ENCODE measurements at regions not wholly inside any gene's neighbourhood (a gene's known extent, or its start where the extent isn't known, plus 50 kb on each side); places are given as distances from the start of the nearest gene placed in this dataset.
"Not testable (repeated sequence)": the region's sequence is repeated elsewhere in the genome, so short reads cannot be mapped to it uniquely, and the experiment has no call there.

GRCh38 chr1:55430720-55431119 lies 215.6 kb upstream of the USP24 start:
- H3K27ac Mint-ChIP-seq = not testable (repeated sequence)

GRCh38 chr1:55430206-55430605 lies 215.0 kb upstream of the USP24 start:
- H3K4me1 Mint-ChIP-seq, H3K36me3 Mint-ChIP-seq, DNase-seq, H3K9me3 Mint-ChIP-seq, H3K27me3 Mint-ChIP-seq, H3K4me3 Mint-ChIP-seq, H3K27ac Mint-ChIP-seq, CTCF ChIA-PET: not testable (repeated sequence)

More at GRCh38 chr1:55430720-55431119, 215.6 kb upstream of the USP24 start:
- H3K4me1 Mint-ChIP-seq, DNase-seq, H3K36me3 Mint-ChIP-seq, H3K9me3 Mint-ChIP-seq, H3K27me3 Mint-ChIP-seq, H3K4me3 Mint-ChIP-seq, CTCF ChIA-PET: not testable (repeated sequence)

- Mint-ChIP-seq H3K27me3 (no peaks in the 10 kb centered on the region), H3K27ac (no peak overlapping the region), H3K9me3 (no peaks in the 10 kb centered on the region), H3K36me3 (no peaks in the 10 kb centered on the region), H3K4me3 (no peak overlapping the region), H3K4me1 (no peaks in the 10 kb centered on the region)
- CTCF ChIA-PET = no interaction called here
- DNase-seq = no peak
Observed at GRCh38 chr1:55428944-55429931, 214.1 kb upstream of the USP24 start.

- CTCF ChIA-PET = no interaction called here
- H3K4me3 Mint-ChIP-seq = no peak overlapping the region
- H3K4me1 Mint-ChIP-seq = no peaks in the 10 kb centered on the region
- no peak for DNase-seq
- no peaks in the 10 kb centered on the region for H3K27me3 Mint-ChIP-seq
- H3K36me3 Mint-ChIP-seq = no peaks in the 10 kb centered on the region
- H3K27ac Mint-ChIP-seq = no peak overlapping the region
- H3K9me3 Mint-ChIP-seq = no peaks in the 10 kb centered on the region
Observed at GRCh38 chr1:55428231-55428630, 213.1 kb upstream of the USP24 start.

- Mint-ChIP-seq H3K4me3 (no peak overlapping the region), H3K27ac (no peak overlapping the region), H3K36me3 (no peaks in the 10 kb centered on the region), H3K27me3 (no peaks in the 10 kb centered on the region), H3K4me1 (no peaks in the 10 kb centered on the region), H3K9me3 (no peaks in the 10 kb centered on the region)
- no peak for DNase-seq
- CTCF ChIA-PET = no interaction called here
Observed at GRCh38 chr1:55427606-55428005, 212.4 kb upstream of the USP24 start.

GRCh38 chr1:55426619-55427018 lies 211.5 kb upstream of the USP24 start:
- CTCF ChIA-PET = no interaction called here
- no peak for DNase-seq
- H3K9me3 Mint-ChIP-seq = no peaks in the 10 kb centered on the region

GRCh38 chr1:55426156-55426555 lies 211.0 kb upstream of the USP24 start:
- no peaks in the 10 kb centered on the region for H3K9me3 Mint-ChIP-seq
- CTCF ChIA-PET = no interaction called here

More at GRCh38 chr1:55426619-55427018, 211.5 kb upstream of the USP24 start:
- Mint-ChIP-seq H3K4me3 (no peak overlapping the region), H3K27ac (no peak overlapping the region), H3K27me3 (no peaks in the 10 kb centered on the region), H3K4me1 (no peaks in the 10 kb centered on the region), H3K36me3 (no peaks in the 10 kb centered on the region)

GRCh38 chr1:55425310-55425930 lies 210.3 kb upstream of the USP24 start:
- Mint-ChIP-seq H3K27ac (no peak overlapping the region), H3K36me3 (no peaks in the 10 kb centered on the region), H3K4me3 (no peak overlapping the region), H3K27me3 (no peaks in the 10 kb centered on the region), H3K9me3 (no peaks in the 10 kb centered on the region), H3K4me1 (no peaks in the 10 kb centered on the region)
- DNase-seq = no peak
- CTCF ChIA-PET = no interaction called here

More at GRCh38 chr1:55426156-55426555, 211.0 kb upstream of the USP24 start:
- no peaks in the 10 kb centered on the region for H3K27me3 Mint-ChIP-seq
- no peaks in the 10 kb centered on the region for H3K36me3 Mint-ChIP-seq
- H3K27ac Mint-ChIP-seq = no peak overlapping the region
- H3K4me3 Mint-ChIP-seq = no peak overlapping the region
- no peak for DNase-seq
- H3K4me1 Mint-ChIP-seq = no peaks in the 10 kb centered on the region

GRCh38 chr1:55423376-55423775 lies 208.2 kb upstream of the USP24 start:
- no peaks in the 10 kb centered on the region for H3K9me3 Mint-ChIP-seq
- CTCF ChIA-PET = no interaction called here
- no peaks in the 10 kb centered on the region for H3K27me3 Mint-ChIP-seq
- no peaks in the 10 kb centered on the region for H3K36me3 Mint-ChIP-seq
- no peak for DNase-seq
- no peak overlapping the region for H3K4me3 Mint-ChIP-seq
- H3K27ac Mint-ChIP-seq = no peak overlapping the region
- no peaks in the 10 kb centered on the region for H3K4me1 Mint-ChIP-seq

- Mint-ChIP-seq H3K36me3 (no peaks in the 10 kb centered on the region), H3K9me3 (no peaks in the 10 kb centered on the region), H3K4me3 (no peak overlapping the region), H3K27ac (no peak overlapping the region), H3K4me1 (no peaks in the 10 kb centered on the region), H3K27me3 (no peaks in the 10 kb centered on the region)
- CTCF ChIA-PET = no interaction called here
- DNase-seq = no peak
Observed at GRCh38 chr1:55420929-55421716, 206.0 kb upstream of the USP24 start.

- Mint-ChIP-seq H3K4me1 (no peaks in the 10 kb centered on the region), H3K27me3 (no peaks in the 10 kb centered on the region), H3K27ac (no peak overlapping the region), H3K9me3 (no peaks in the 10 kb centered on the region), H3K36me3 (no peaks in the 10 kb centered on the region), H3K4me3 (no peak overlapping the region)
- no peak for DNase-seq
- CTCF ChIA-PET = no interaction called here
Observed at GRCh38 chr1:55420026-55420425, 204.9 kb upstream of the USP24 start.

GRCh38 chr1:55418208-55419000 lies 203.2 kb upstream of the USP24 start:
- CTCF ChIA-PET = no interaction called here

GRCh38 chr1:55416164-55416842 lies 201.1 kb upstream of the USP24 start:
- DNase-seq = no peak
- Mint-ChIP-seq H3K27me3 (no peaks in the 10 kb centered on the region), H3K4me1 (no peaks in the 10 kb centered on the region), H3K27ac (no peak overlapping the region), H3K9me3 (no peaks in the 10 kb centered on the region), H3K36me3 (no peaks in the 10 kb centered on the region), H3K4me3 (no peak overlapping the region)
- CTCF ChIA-PET = no interaction called here

More at GRCh38 chr1:55418208-55419000, 203.2 kb upstream of the USP24 start:
- Mint-ChIP-seq H3K9me3 (no peaks in the 10 kb centered on the region), H3K27ac (no peak overlapping the region), H3K36me3 (no peaks in the 10 kb centered on the region), H3K27me3 (no peaks in the 10 kb centered on the region), H3K4me3 (no peak overlapping the region), H3K4me1 (no peaks in the 10 kb centered on the region)
- DNase-seq = no peak
